ENCODE measurements at regions not wholly inside any gene's neighbourhood (a gene's known extent, or its start where the extent isn't known, plus 50 kb on each side); places are given as distances from the start of the nearest gene placed in this dataset.

DNA sequence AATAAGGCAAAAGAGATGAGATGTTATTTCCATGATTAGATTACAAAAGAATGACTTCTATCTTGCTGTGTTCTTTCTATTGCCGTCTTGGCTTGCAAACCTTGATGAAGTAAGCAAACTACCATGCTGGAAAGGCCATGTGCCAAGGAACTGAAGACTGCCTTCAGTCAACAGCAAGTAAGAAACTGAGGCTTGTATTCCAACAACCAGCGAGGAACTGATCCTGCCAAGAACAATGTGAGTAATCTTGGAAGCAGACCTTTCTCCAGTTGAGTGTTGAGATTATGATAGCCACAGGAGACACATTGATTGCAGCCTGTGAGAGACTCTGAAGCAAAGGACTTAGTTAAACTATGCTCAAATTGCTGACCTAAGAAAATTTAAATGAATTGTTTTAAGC, 164.6 kb upstream of the GRM3 start:
- H3K4me3 ChIP-seq (ENCODE audit: low read depth, low read length), result no peak overlapping the region
- DNase-seq (ENCODE audit: low read depth), result no peak
- no peak for TF ChIP-seq CTCF (conservative IDR thresholded peaks at IDR 0.05; ENCODE audit: low read depth, low read length)

GRCh38 chr7:86477343-86477935, 166.3 kb upstream of the GRM3 start:
- TF ChIP-seq CTCF (conservative IDR thresholded peaks at IDR 0.05; ENCODE audit: low read depth, low read length), result no peak
- no peak overlapping the region for H3K4me3 ChIP-seq (ENCODE audit: low read depth, low read length)
- DNase-seq (ENCODE audit: low read depth), result no peak

- H3K4me3 ChIP-seq (ENCODE audit: low read depth, low read length), result no peak overlapping the region
- no peak for DNase-seq (ENCODE audit: low read depth)
- no peak for TF ChIP-seq CTCF (conservative IDR thresholded peaks at IDR 0.05; ENCODE audit: low read depth, low read length)
Observed at GRCh38 chr7:86470763-86471162, 172.9 kb upstream of the GRM3 start.

GRCh38 chr7:86469680-86470295, 173.9 kb upstream of the GRM3 start:
- TF ChIP-seq CTCF (conservative IDR thresholded peaks at IDR 0.05; ENCODE audit: low read depth, low read length), result peak; percentile 83

GRCh38 chr7:86454753-86455152, 189.0 kb upstream of the GRM3 start:
- TF ChIP-seq CTCF (conservative IDR thresholded peaks at IDR 0.05; ENCODE audit: low read depth, low read length), result no peak
- no peak for DNase-seq (ENCODE audit: low read depth)

More at GRCh38 chr7:86469680-86470295, 173.9 kb upstream of the GRM3 start:
- DNase-seq (ENCODE audit: low read depth), result peak; percentile 25
- no peak overlapping the region for H3K4me3 ChIP-seq (ENCODE audit: low read depth, low read length)

DNA sequence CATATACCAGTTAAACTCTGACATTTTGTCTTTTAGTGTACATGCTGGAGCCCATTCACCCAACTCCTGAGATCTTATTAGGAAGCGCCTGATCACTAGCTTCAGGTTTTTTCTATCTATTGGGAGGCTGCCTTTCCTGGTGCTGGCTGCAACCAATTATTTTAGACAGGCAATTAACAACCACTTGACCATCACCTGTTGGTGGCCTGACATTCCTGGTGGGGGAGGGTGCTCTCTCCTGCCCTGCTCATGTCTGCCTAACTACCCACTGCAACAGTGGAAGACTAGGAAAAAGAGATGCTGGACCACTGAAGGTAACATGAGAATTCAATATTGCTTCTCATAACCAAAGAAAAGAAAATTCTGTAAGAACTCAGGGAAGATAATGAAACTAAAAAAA, 190.3 kb upstream of the GRM3 start:
- H3K4me3 ChIP-seq (ENCODE audit: low read depth, low read length), result no peak overlapping the region
- TF ChIP-seq CTCF (conservative IDR thresholded peaks at IDR 0.05; ENCODE audit: low read depth, low read length), result no peak
- DNase-seq (ENCODE audit: low read depth), result no peak

More at GRCh38 chr7:86454753-86455152, 189.0 kb upstream of the GRM3 start:
- no peak overlapping the region for H3K4me3 ChIP-seq (ENCODE audit: low read depth, low read length)

GRCh38 chr7:86448856-86449255, 194.9 kb upstream of the GRM3 start:
- no peak overlapping the region for H3K4me3 ChIP-seq (ENCODE audit: low read depth, low read length)
- DNase-seq (ENCODE audit: low read depth), result no peak
- TF ChIP-seq CTCF (conservative IDR thresholded peaks at IDR 0.05; ENCODE audit: low read depth, low read length), result no peak

Measured in epithelial cell of proximal tubule (primary cell).